ENCODE measurements at regions not wholly inside any gene's neighbourhood (a gene's known extent, or its start where the extent isn't known, plus 50 kb on each side); places are given as distances from the start of the nearest gene placed in this dataset.

DNA sequence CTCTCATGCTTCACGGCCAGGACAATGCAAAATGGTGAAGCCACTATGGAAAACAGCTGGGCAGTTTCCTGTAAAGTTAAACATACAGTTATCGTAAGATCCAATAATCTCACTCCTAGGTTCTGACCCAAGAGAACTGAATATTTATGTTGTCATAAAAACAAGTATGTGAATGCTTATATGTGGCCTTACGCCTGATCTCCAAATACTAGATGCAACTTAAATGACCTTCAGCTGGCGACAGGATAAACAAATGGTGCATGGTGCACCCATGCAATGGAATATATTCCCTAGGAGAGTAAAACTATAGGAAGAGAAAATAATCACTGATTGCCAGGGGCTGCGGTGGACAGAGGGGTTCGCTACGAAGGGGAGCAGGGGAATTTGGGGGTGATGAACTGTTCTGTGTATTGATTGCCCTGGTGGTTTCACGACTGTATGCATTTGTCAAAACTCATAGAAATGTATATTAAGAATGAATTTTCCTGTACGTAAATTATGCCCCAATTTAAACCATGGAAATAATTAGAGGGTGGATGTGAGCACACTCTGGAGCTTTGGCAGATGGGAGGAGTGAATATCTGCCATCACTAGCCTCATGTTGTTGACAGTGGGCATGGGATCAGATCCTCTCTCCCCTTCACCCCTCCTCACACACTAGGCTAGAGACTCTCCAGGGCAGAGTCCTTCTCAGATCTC lies 100.8 kb upstream of the MYCN start:
- no peak for DNase-seq (ENCODE audit: low spot score)
- Mint-ChIP-seq H3K36me3 (ENCODE audit: low read depth) (no peaks in the 10 kb centered on the region), H3K4me1 (ENCODE audit: low read depth) (no peaks in the 10 kb centered on the region), H3K9me3 (ENCODE audit: low read depth) (peaks cover 8% of the 10 kb centered on the region), H3K27ac (ENCODE audit: unreplicated experiment) (no peak overlapping the region), H3K27me3 (ENCODE audit: low read depth) (peaks cover 13% of the 10 kb centered on the region), H3K4me3 (ENCODE audit: unreplicated experiment) (no peak overlapping the region)
- TF ChIP-seq, protein P1, sequence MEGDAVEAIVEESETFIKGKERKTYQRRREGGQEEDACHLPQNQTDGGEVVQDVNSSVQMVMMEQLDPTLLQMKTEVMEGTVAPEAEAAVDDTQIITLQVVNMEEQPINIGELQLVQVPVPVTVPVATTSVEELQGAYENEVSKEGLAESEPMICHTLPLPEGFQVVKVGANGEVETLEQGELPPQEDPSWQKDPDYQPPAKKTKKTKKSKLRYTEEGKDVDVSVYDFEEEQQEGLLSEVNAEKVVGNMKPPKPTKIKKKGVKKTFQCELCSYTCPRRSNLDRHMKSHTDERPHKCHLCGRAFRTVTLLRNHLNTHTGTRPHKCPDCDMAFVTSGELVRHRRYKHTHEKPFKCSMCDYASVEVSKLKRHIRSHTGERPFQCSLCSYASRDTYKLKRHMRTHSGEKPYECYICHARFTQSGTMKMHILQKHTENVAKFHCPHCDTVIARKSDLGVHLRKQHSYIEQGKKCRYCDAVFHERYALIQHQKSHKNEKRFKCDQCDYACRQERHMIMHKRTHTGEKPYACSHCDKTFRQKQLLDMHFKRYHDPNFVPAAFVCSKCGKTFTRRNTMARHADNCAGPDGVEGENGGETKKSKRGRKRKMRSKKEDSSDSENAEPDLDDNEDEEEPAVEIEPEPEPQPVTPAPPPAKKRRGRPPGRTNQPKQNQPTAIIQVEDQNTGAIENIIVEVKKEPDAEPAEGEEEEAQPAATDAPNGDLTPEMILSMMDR (IDR thresholded peaks at IDR 0.05): no peak

DNA sequence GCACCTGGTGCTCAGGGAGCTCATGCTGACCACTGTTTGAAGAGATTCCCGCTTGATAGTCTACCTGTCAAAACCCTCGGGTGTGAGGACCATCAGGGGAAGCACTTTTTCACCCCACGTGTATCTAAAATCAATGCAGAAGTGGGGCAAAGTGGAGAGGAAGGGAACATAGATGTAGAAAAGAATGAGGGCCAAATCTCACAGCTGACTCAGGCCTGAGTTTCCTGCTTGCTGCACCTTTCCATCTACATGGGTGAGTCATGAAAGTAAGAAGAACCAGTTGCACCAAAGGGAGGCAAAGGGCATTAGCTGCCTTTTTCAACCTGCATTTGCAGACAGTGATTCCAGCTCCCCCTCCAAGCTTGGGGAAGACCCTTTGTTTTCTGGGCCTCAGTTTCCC lies 100.2 kb upstream of the MYCN start:
- TF ChIP-seq, protein P1 (IDR thresholded peaks at IDR 0.05): no peak
- H3K27ac Mint-ChIP-seq (ENCODE audit: unreplicated experiment): no peak overlapping the region
- H3K27me3 Mint-ChIP-seq (ENCODE audit: low read depth): peaks cover 13% of the 10 kb centered on the region
- H3K4me3 Mint-ChIP-seq (ENCODE audit: unreplicated experiment): no peak overlapping the region
- no peaks in the 10 kb centered on the region for H3K36me3 Mint-ChIP-seq (ENCODE audit: low read depth)
- H3K4me1 Mint-ChIP-seq (ENCODE audit: low read depth): no peaks in the 10 kb centered on the region
- peaks cover 8% of the 10 kb centered on the region for H3K9me3 Mint-ChIP-seq (ENCODE audit: low read depth)
- DNase-seq (ENCODE audit: low spot score): no peak

DNA sequence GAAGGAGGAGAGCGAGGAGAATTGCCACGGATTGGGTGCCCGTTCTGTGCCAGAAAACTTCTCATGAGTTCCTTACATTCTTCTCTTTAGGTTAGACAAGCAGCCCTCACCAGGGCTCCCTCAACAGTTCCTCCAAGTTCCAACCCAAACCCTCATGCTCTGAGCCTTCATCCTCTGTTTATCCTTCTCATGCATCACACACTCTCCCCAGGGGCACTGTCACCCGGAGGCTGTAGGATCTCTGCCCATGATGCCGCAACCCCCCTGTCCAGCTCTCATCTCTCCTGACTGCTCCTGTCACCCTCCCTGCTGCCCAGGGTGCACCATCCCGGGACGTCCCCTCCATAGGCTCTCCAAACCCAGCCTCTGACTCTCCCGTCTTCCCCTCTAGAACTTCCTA lies 99.4 kb upstream of the MYCN start:
- H3K36me3 Mint-ChIP-seq (ENCODE audit: low read depth): no peaks in the 10 kb centered on the region
- H3K27ac Mint-ChIP-seq (ENCODE audit: unreplicated experiment): no peak overlapping the region
- H3K4me3 Mint-ChIP-seq (ENCODE audit: unreplicated experiment): no peak overlapping the region
- DNase-seq (ENCODE audit: low spot score): no peak
- TF ChIP-seq, protein P1 (IDR thresholded peaks at IDR 0.05): no peak
- no peaks in the 10 kb centered on the region for H3K4me1 Mint-ChIP-seq (ENCODE audit: low read depth)
- H3K27me3 Mint-ChIP-seq (ENCODE audit: low read depth): peaks cover 16% of the 10 kb centered on the region
- H3K9me3 Mint-ChIP-seq (ENCODE audit: low read depth): peaks cover 4% of the 10 kb centered on the region

DNA sequence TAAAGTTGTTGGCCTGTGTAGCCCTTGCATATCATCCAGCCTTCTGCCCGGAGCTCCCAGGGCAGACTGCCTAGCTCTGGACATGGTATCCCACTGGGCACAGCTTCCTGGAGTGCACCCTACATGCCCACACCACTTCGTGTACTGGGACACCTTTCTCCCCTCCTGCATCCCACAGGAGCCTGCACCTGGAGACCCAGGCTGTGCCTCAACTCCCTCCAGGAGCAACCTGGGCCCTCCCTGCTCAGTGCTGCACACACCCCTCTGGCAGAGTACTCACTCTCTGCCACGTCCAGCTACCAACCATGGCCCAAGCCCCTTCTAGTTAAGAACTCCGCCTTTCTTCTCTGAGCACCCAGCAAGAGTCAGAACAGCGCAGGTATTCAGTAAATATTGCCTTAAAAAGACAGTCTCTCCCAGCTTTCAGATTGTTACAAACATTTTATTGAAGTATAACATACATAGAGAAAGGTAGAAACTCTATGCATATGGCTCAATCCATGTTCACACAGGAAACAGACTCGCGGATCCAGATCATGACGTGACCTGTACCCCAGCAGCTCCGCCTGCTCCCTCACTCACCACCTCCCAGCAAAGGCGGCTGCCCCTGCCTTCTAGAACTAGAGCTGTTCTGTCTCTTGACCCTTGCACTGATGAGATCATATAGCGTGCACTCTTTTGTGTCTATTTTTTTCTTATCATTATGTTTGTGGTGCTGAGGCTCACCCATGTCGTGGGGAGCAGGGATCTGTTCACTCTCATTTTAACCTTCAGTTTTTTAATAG lies 98.4 kb upstream of the MYCN start:
- Mint-ChIP-seq H3K27ac (ENCODE audit: unreplicated experiment) (no peak overlapping the region), H3K36me3 (ENCODE audit: low read depth) (no peaks in the 10 kb centered on the region), H3K4me1 (ENCODE audit: low read depth) (no peaks in the 10 kb centered on the region), H3K4me3 (ENCODE audit: unreplicated experiment) (no peak overlapping the region), H3K9me3 (ENCODE audit: low read depth) (no peaks in the 10 kb centered on the region), H3K27me3 (ENCODE audit: low read depth) (peaks cover 16% of the 10 kb centered on the region)
- no peak for DNase-seq (ENCODE audit: low spot score)
- TF ChIP-seq, protein P1 (IDR thresholded peaks at IDR 0.05): no peak

DNA sequence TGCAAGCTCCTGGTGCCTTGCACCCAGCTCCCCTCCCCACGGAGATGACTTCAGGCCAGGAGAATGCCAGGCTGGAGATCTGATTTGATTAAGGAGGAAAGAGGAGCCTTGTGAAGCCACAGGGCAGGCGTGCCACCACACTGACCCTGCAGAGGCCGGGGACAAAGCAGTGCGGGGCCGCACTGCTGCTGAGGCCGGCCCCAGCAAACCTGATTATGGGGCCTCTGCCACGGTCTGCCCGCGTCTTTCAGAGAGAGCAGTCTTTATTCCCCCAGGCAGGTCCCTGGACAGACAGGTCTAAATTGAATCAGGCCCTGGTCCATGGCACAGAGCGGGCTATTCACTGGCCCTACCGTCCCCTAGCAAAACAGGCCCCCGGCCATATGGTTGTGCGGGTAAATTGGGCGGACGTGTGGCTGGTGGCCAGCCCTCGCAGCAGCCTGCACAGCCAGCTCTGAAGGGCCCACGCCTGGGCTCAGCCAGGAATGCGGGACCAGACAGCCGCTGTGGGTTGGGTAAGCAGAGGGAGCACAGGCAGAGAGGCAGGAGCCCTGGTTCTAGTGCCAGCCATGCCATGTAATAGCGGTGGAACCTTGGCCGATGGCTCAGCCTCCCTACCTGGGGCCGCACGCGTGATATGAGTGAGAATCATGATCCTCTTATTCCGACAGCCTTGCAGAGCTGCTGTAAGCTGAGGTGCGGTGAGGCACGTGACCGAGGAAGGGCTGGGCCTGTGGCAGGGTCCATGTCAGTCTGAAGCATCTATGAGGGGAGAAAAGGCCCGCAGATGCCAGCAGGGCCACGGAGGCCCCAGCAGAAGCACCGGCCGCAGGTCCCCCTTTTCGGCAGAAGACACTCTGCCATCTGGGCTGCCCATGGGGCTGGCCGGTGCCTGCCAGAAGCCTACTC lies 97.3 kb upstream of the MYCN start:
- H3K36me3 Mint-ChIP-seq (ENCODE audit: low read depth): no peaks in the 10 kb centered on the region
- peaks cover 19% of the 10 kb centered on the region for H3K27me3 Mint-ChIP-seq (ENCODE audit: low read depth)
- H3K9me3 Mint-ChIP-seq (ENCODE audit: low read depth): no peaks in the 10 kb centered on the region
- DNase-seq (ENCODE audit: low spot score): no peak
- H3K4me3 Mint-ChIP-seq (ENCODE audit: unreplicated experiment): no peak overlapping the region
- H3K27ac Mint-ChIP-seq (ENCODE audit: unreplicated experiment): no peak overlapping the region
- H3K4me1 Mint-ChIP-seq (ENCODE audit: low read depth): no peaks in the 10 kb centered on the region
- TF ChIP-seq, protein P1 (IDR thresholded peaks at IDR 0.05): no peak

All from chondrocyte (in vitro differentiated cells).